K562 (cell line): ENCODE measurements at regions not wholly inside any gene's neighbourhood (a gene's known extent, or its start where the extent isn't known, plus 50 kb on each side); places are given as distances from the start of the nearest gene placed in this dataset.

Experiments
- ETS2 ChIP-seq: IDR thresholded peaks from 2 replicates; pipeline ENCODE4 v1.6.1; 2016; ENCODE audit warnings: borderline replicate concordance, missing genetic modification characterization, mild to moderate bottlenecking, moderate library complexity, missing compliant biosample characterization; ENCODE audit not compliant: poor library complexity, severe bottlenecking
- PBX2 ChIP-seq, 2 experiments: IDR thresholded peaks in 1 of 2; conservative IDR thresholded peaks in 1 of 2; 2 replicates each; pipeline ENCODE4 v1.6.1; 2016; ENCODE audit warnings: low read depth in 2 of 2, mild to moderate bottlenecking in 1 of 2, missing compliant biosample characterization in 1 of 2, missing genetic modification characterization in 1 of 2, moderate library complexity in 1 of 2
- RFX1 ChIP-seq: fragments of 450-650 bp; IDR thresholded peaks from 2 replicates; pipeline ENCODE4 v1.6.1; 2016; ENCODE audit warnings: mild to moderate bottlenecking, moderate library complexity
- RNF219 ChIP-seq: fragments of 250-450 bp; sonication (Bioruptor Pico); IDR thresholded peaks from 2 replicates; pipeline ENCODE4 v1.5.0; 2022; ENCODE audit warnings: mild to moderate bottlenecking
- STAT5B ChIP-seq: fragments of 250-450 bp; sonication (Bioruptor Pico); IDR thresholded peaks from 2 replicates; pipeline ENCODE4 v1.8.0; 2021; ENCODE audit warnings: mild to moderate bottlenecking, inconsistent platforms
- TCFL5 ChIP-seq: fragments of 250-450 bp; sonication (Bioruptor Pico); conservative IDR thresholded peaks from 2 replicates; pipeline ENCODE4 v1.6.1; 2021; ENCODE audit warnings: mild to moderate bottlenecking, moderate library complexity, matching md5 sums
- THRA ChIP-seq: fragments of 450-650 bp; IDR thresholded peaks from 2 replicates; pipeline ENCODE4 v1.6.1; 2017; ENCODE audit warnings: mild to moderate bottlenecking, moderate library complexity
- ZNF431 ChIP-seq: sonication (generic); formaldehyde crosslinking; IDR thresholded peaks from 2 replicates; pipeline ENCODE4 v1.8.0; 2022; ENCODE audit warnings: mild to moderate bottlenecking, missing genetic modification reagents
- ZNF445 ChIP-seq: fragments of 250-450 bp; sonication (Bioruptor Pico); IDR thresholded peaks from 2 replicates; pipeline ENCODE4 v1.4.0; 2020; ENCODE audit warnings: low read depth, mild to moderate bottlenecking, moderate library complexity
- ZNF592 ChIP-seq: fragments of 450-650 bp; IDR thresholded peaks from 2 replicates; pipeline ENCODE4 v1.6.1; 2017; ENCODE audit warnings: antibody characterized with exemption, mild to moderate bottlenecking

- TF ChIP-seq PBX2 (CRISPR knock-in tag; IDR thresholded peaks at IDR 0.05; ENCODE audit: low read depth) (no peak), PBX2 (tag; conservative IDR thresholded peaks at IDR 0.05; ENCODE audit: low read depth) (no peak), ZNF592 (no peak), THRA (no peak), STAT5B (CRISPR knock-in tag) (no peak), RFX1 (no peak), RNF219 (CRISPR knock-in tag) (no peak), ZNF445 (no peak), TCFL5 (no peak), ZNF431 (CRISPR knock-in tag) (no peak), ETS2 (tag) (no peak)
These were observed 90.1 kb upstream of the ADCY1 start (continued) for GRCh38 chr7:45484094-45484493.
